Psoas muscle (tissue), 7 donors: ENCODE measurements at regions not wholly inside any gene's neighbourhood (a gene's known extent, or its start where the extent isn't known, plus 50 kb on each side); places are given as distances from the start of the nearest gene placed in this dataset.

ENCODE experiments used
- ATAC-seq, 4 donors: fragments of 200-7000 bp; cut with Tn5 transposase; one replicate each; pipeline ENCODE4 v1.9.1; 2020; ENCODE audit warnings: moderate library complexity in 3 of 4, mild to moderate bottlenecking in 2 of 4
- DNase-seq, 2 donors: peaks; one replicate each; pipeline ENCODE4 v3.0.0-alpha.2; 2020
- H3K27ac ChIP-seq: fragments of 200-600 bp; one replicate; pipeline ENCODE4 v1.8.0; 2022
- H3K27me3 ChIP-seq, 3 donors: fragments of 200-600 bp in 1 of 3; one replicate each; pipeline versions ENCODE4 v1.6.1 to v1.8.0; 2013 to 2022; ENCODE audit warnings: low read length in 2 of 3, mild to moderate bottlenecking in 2 of 3, moderate library complexity in 1 of 3; ENCODE audit not compliant: insufficient read depth in 3 of 3
- H3K36me3 ChIP-seq, 2 donors: fragments of 200-600 bp in 1 of 2; one replicate each; pipeline versions ENCODE4 v1.6.1 to v1.8.0; 2013 to 2022; ENCODE audit warnings: low read depth in 1 of 2, mild to moderate bottlenecking in 1 of 2, moderate library complexity in 1 of 2; ENCODE audit not compliant: insufficient read depth in 1 of 2
- H3K4me1 ChIP-seq: fragments of 200-600 bp; one replicate; pipeline ENCODE4 v1.8.0; 2022
- H3K4me3 ChIP-seq: fragments of 200-600 bp; one replicate; pipeline ENCODE4 v1.8.0; 2022; ENCODE audit warnings: mild to moderate bottlenecking
- H3K9me3 ChIP-seq: fragments of 200-600 bp; one replicate; pipeline ENCODE4 v1.8.0; 2022
- CTCF ChIP-seq: fragments of 200-600 bp; IDR thresholded peaks from one replicate; pipeline ENCODE4 v1.8.0; 2022; ENCODE audit warnings: antibody characterized with exemption
- WGBS, 3 donors: extraction: QIAGEN DNeasy Blood & Tissue Kit; methylation state at CpG; one replicate each; pipeline versions ENCODE4 v1.1.6 to v1.1.7; 2013; 5-methylcytosine and 5-hydroxymethylcytosine counted together
- intact Hi-C, 2 donors: fragments of 100-400 bp; cut with DNase I; formaldehyde crosslinking; loops; one replicate each; pipeline versions ENCODE4 v1.11.0 to v1.14.2; 2022
- donor health status: healthy with polysubstance abuse.
- donor health status: DM: no; HTN: no; CAD: no; lungs with moderate emphysema.
- donor health status: Bipolar disorder and iron deficiency.
- donor health status: healthy.
- donor health status: DM: yes; HTN: yes; CAD: no.
- donor health status: DM: no; HTN: no; CAD: no.
- donor health status: DM: yes; HTN: yes; CAD: no.

- intact Hi-C loops: no loop called here
- DNase-seq (no peak), ATAC-seq (no peak)
These were observed 95.6 kb upstream of the KCNH7 start for GRCh38 chr2:162934191-162934590.

GRCh38 chr2:162932416-162932815 is 93.8 kb upstream of the KCNH7 start:
- ATAC-seq (no peak), DNase-seq (no peak)
- no peaks in the 10 kb centered on the region for H3K27me3 ChIP-seq
- H3K36me3 ChIP-seq: no peaks in the 10 kb centered on the region
- peaks cover 6% of the 10 kb centered on the region for H3K9me3 ChIP-seq
- no peak overlapping the region for H3K4me3 ChIP-seq
- intact Hi-C loops: no loop called here
- H3K27ac ChIP-seq: no peak overlapping the region
- TF ChIP-seq CTCF: no peak
- no peaks in the 10 kb centered on the region for H3K4me1 ChIP-seq

More at GRCh38 chr2:162934191-162934590, 95.6 kb upstream of the KCNH7 start:
- H3K9me3 ChIP-seq: peaks cover 6% of the 10 kb centered on the region
- H3K27me3 ChIP-seq: no peaks in the 10 kb centered on the region
- H3K4me3 ChIP-seq: no peak overlapping the region
- H3K36me3 ChIP-seq: no peaks in the 10 kb centered on the region
- H3K4me1 ChIP-seq: no peaks in the 10 kb centered on the region
- H3K27ac ChIP-seq: no peak overlapping the region
- TF ChIP-seq CTCF: no peak

- no peak for TF ChIP-seq CTCF
- DNase-seq (no peak), ATAC-seq (no peak)
- no peaks in the 10 kb centered on the region for H3K36me3 ChIP-seq
- H3K4me3 ChIP-seq: no peak overlapping the region
- H3K9me3 ChIP-seq: no peaks in the 10 kb centered on the region
- no peaks in the 10 kb centered on the region for H3K4me1 ChIP-seq
- H3K27me3 ChIP-seq: no peaks in the 10 kb centered on the region
- H3K27ac ChIP-seq: no peak overlapping the region
- intact Hi-C loops: no loop called here
- WGBS, 3 donors: 76 to 83% (median 79%) methylated on average over 5 of the region's 5 CpGs
These were observed 91.0 kb upstream of the KCNH7 start for GRCh38 chr2:162929571-162929970.

- H3K36me3 ChIP-seq: no peaks in the 10 kb centered on the region
- no peaks in the 10 kb centered on the region for H3K4me1 ChIP-seq
- H3K27me3 ChIP-seq: no peaks in the 10 kb centered on the region
- DNase-seq (no peak), ATAC-seq (no peak)
- 44 to 46% (median 46%) methylated on average over 2 of the region's 2 CpGs for WGBS, 3 donors
- no peak for TF ChIP-seq CTCF
- intact Hi-C loops: no loop called here
- H3K4me3 ChIP-seq: no peak overlapping the region
- H3K9me3 ChIP-seq: no peaks in the 10 kb centered on the region
- H3K27ac ChIP-seq: no peak overlapping the region
These were observed 89.8 kb upstream of the KCNH7 start for GRCh38 chr2:162928356-162928755.

GRCh38 chr2:162926907-162927306 is 88.3 kb upstream of the KCNH7 start:
- Histone ChIP-seq H3K9me3 (no peaks in the 10 kb centered on the region), H3K4me1 (no peaks in the 10 kb centered on the region), H3K27me3 (no peaks in the 10 kb centered on the region), H3K27ac (no peak overlapping the region), H3K36me3 (no peaks in the 10 kb centered on the region), H3K4me3 (no peak overlapping the region)
- 80 to 82% (median 80%) methylated on average over 2 of the region's 2 CpGs for WGBS, 3 donors
- ATAC-seq (no peak), DNase-seq (no peak)
- intact Hi-C loops: no loop called here
- no peak for TF ChIP-seq CTCF
